ENCODE measurements at regions not wholly inside any gene's neighbourhood (a gene's known extent, or its start where the extent isn't known, plus 50 kb on each side); places are given as distances from the start of the nearest gene placed in this dataset.

- DNase-seq (no peak), ATAC-seq (no peak)
- H3K36me3 ChIP-seq = no peaks in the 10 kb centered on the region
- H3K4me1 ChIP-seq = peaks cover 5% of the 10 kb centered on the region
- TF ChIP-seq CTCF (IDR thresholded peaks at IDR 0.05) = no peak
- no peak overlapping the region for H3K27ac ChIP-seq
- H3K9me3 ChIP-seq = no peaks in the 10 kb centered on the region
- H3K4me3 ChIP-seq = no peak overlapping the region
- intact Hi-C loops (cut with DNase I) = no loop called here
- H3K27me3 ChIP-seq (ENCODE audit: low read depth) = no peaks in the 10 kb centered on the region
Observed at GRCh38 chr3:105938806-105939205, 70.0 kb upstream of the CBLB start.

- Histone ChIP-seq H3K27ac (no peak overlapping the region), H3K4me3 (no peak overlapping the region), H3K4me1 (no peaks in the 10 kb centered on the region), H3K9me3 (no peaks in the 10 kb centered on the region), H3K36me3 (no peaks in the 10 kb centered on the region), H3K27me3 (ENCODE audit: low read depth) (no peaks in the 10 kb centered on the region)
- intact Hi-C loops (cut with DNase I) = no loop called here
- no peak for TF ChIP-seq CTCF (IDR thresholded peaks at IDR 0.05)
- ATAC-seq (no peak), DNase-seq (no peak)
Observed at GRCh38 chr3:105944276-105944675, 75.5 kb upstream of the CBLB start.

- H3K36me3 ChIP-seq = no peaks in the 10 kb centered on the region
- no peaks in the 10 kb centered on the region for H3K4me1 ChIP-seq
- no peak overlapping the region for H3K27ac ChIP-seq
- intact Hi-C loops (cut with DNase I) = no loop called here
- ATAC-seq = no peak
- no peak overlapping the region for H3K4me3 ChIP-seq
- H3K27me3 ChIP-seq (ENCODE audit: low read depth) = no peaks in the 10 kb centered on the region
- DNase-seq = no peak
- no peaks in the 10 kb centered on the region for H3K9me3 ChIP-seq
- no peak for TF ChIP-seq CTCF (IDR thresholded peaks at IDR 0.05)
Observed at GRCh38 chr3:105944721-105945120, 75.9 kb upstream of the CBLB start.

GRCh38 chr3:105948101-105948500, 79.3 kb upstream of the CBLB start:
- intact Hi-C loops (cut with DNase I) = no loop called here
- Histone ChIP-seq H3K27ac (no peak overlapping the region), H3K36me3 (no peaks in the 10 kb centered on the region), H3K4me3 (no peak overlapping the region), H3K9me3 (no peaks in the 10 kb centered on the region), H3K27me3 (ENCODE audit: low read depth) (no peaks in the 10 kb centered on the region), H3K4me1 (no peaks in the 10 kb centered on the region)
- DNase-seq = no peak
- no peak for ATAC-seq
- no peak for TF ChIP-seq CTCF (IDR thresholded peaks at IDR 0.05)

GRCh38 chr3:105950881-105951600, 82.2 kb upstream of the CBLB start:
- H3K27me3 ChIP-seq (ENCODE audit: low read depth) = no peaks in the 10 kb centered on the region
- no peaks in the 10 kb centered on the region for H3K36me3 ChIP-seq
- no peaks in the 10 kb centered on the region for H3K4me1 ChIP-seq
- no peaks in the 10 kb centered on the region for H3K9me3 ChIP-seq
- no peak overlapping the region for H3K4me3 ChIP-seq
- no peak overlapping the region for H3K27ac ChIP-seq
- no peak for DNase-seq
- intact Hi-C loops (cut with DNase I) = no loop called here
- no peak for TF ChIP-seq CTCF (IDR thresholded peaks at IDR 0.05)
- no peak for ATAC-seq

Data from lower lobe of right lung (tissue), 2 donors.